IMR-90 (cell line): ENCODE measurements at regions not wholly inside any gene's neighbourhood (a gene's known extent, or its start where the extent isn't known, plus 50 kb on each side); places are given as distances from the start of the nearest gene placed in this dataset.

Source experiments
- ATAC-seq: fragments of 200-7000 bp; cut with Tn5 transposase; 2 replicates; pipeline ENCODE4 v1.9.1; 2020; ENCODE audit warnings: low read depth, mild to moderate bottlenecking, moderate library complexity
- BruUV-seq: library from RNA; stranded (reverse); fragments of 400-500 nt; replicated peaks from 2 replicates; lab custom pipeline; 2021; lab: Mats Ljungman, UMichigan
- CTCF ChIA-PET: fragments of 300-600 bp; formaldehyde crosslinking; extraction: SDS; loops from one replicate; lab custom pipeline; 2021; ENCODE audit warnings: antibody characterized with exemption; lab: Yijun Ruan, JAX
- POLR2A ChIA-PET: fragments of 300-600 bp; sonication (Branson Sonifier 250); formaldehyde crosslinking; loops from one replicate; lab custom pipeline; 2022; ENCODE audit warnings: antibody characterized with exemption; ENCODE audit not compliant: unreplicated experiment; lab: Charles Lee
- DNase-seq: peaks from one replicate; pipeline ENCODE4 v3.0.0; 2013
- H2AFZ ChIP-seq: replicated peaks from 2 replicates; pipeline ENCODE3; 2013; ENCODE audit warnings: low read length, mild to moderate bottlenecking; ENCODE audit not compliant: poor library complexity
- H2AK5ac ChIP-seq: 2 replicates; pipeline ENCODE4 v1.6.1; 2013; ENCODE audit warnings: low read depth, low read length, inconsistent platforms
- H2AK9ac ChIP-seq: replicated peaks from 2 replicates; pipeline ENCODE3; 2013; ENCODE audit warnings: mild to moderate bottlenecking, low read depth, low read length, moderate library complexity; ENCODE audit not compliant: poor library complexity
- H2BK120ac ChIP-seq: 2 replicates; pipeline ENCODE4 v1.6.1; 2013; ENCODE audit warnings: low read depth, low read length, inconsistent platforms
- H2BK15ac ChIP-seq: 3 replicates; pipeline ENCODE4 v1.6.1; 2013; ENCODE audit warnings: low read depth, low read length, inconsistent platforms
- H2BK20ac ChIP-seq: 2 replicates; pipeline ENCODE4 v1.6.1; 2013; ENCODE audit warnings: low read depth, mild to moderate bottlenecking, inconsistent platforms, low read length, moderate library complexity
- H2BK5ac ChIP-seq: 2 replicates; pipeline ENCODE4 v1.6.1; 2013; ENCODE audit warnings: mild to moderate bottlenecking, low read depth, low read length, inconsistent platforms; ENCODE audit not compliant: poor library complexity, severe bottlenecking
- H3K14ac ChIP-seq: replicated peaks from 2 replicates; pipeline ENCODE4 v1.6.1; 2013; ENCODE audit warnings: low read depth, low read length, inconsistent platforms
- H3K18ac ChIP-seq: 2 replicates; pipeline ENCODE4 v1.6.1; 2013; ENCODE audit warnings: low read depth, low read length, control low read depth
- H3K23ac ChIP-seq: 2 replicates; pipeline ENCODE4 v1.6.1; 2013; ENCODE audit warnings: low read depth, low read length, inconsistent platforms
- H3K27ac ChIP-seq: 2 replicates; pipeline ENCODE4 v1.5.1; 2013; ENCODE audit warnings: mild to moderate bottlenecking, control low read depth, low read length; ENCODE audit not compliant: insufficient read depth
- H3K27me3 ChIP-seq: 2 replicates; pipeline ENCODE4 v1.6.1; 2013; ENCODE audit warnings: low read length; ENCODE audit not compliant: control insufficient read depth, insufficient read depth
- H3K36me3 ChIP-seq: 2 replicates; pipeline ENCODE4 v1.6.1; 2013; ENCODE audit warnings: low read length, mixed read lengths; ENCODE audit not compliant: control insufficient read depth, insufficient read depth
- H3K4ac ChIP-seq: 2 replicates; pipeline ENCODE4 v1.6.1; 2013; ENCODE audit warnings: low read depth, low read length, inconsistent platforms
- H3K4me1 ChIP-seq: 2 replicates; pipeline ENCODE4 v1.6.1; 2013; ENCODE audit warnings: low read length, mixed read lengths; ENCODE audit not compliant: control insufficient read depth, insufficient read depth
- H3K4me2 ChIP-seq: 2 replicates; pipeline ENCODE4 v1.6.1; 2013; ENCODE audit warnings: low read depth, mild to moderate bottlenecking, control low read depth, low read length, moderate library complexity
- H3K4me3 ChIP-seq: 2 replicates; pipeline ENCODE4 v1.5.1; 2013; ENCODE audit warnings: low read depth, mild to moderate bottlenecking, control low read depth, low read length, moderate library complexity; ENCODE audit not compliant: insufficient read depth
- H3K56ac ChIP-seq: 2 replicates; pipeline ENCODE4 v1.6.1; 2013; ENCODE audit warnings: low read length, inconsistent platforms; ENCODE audit not compliant: insufficient read depth; ENCODE audit errors: extremely low read depth
- H3K79me1 ChIP-seq, 2 experiments: 2 replicates each; pipeline ENCODE4 v1.6.1; 2013; ENCODE audit warnings: low read length in 2 of 2, inconsistent platforms in 1 of 2, low read depth in 1 of 2
- H3K9ac ChIP-seq: 2 replicates; pipeline ENCODE4 v1.6.1; 2013; ENCODE audit warnings: low read depth, low read length, control low read depth
- H3K9me1 ChIP-seq: 2 replicates; pipeline ENCODE4 v1.6.1; 2013; ENCODE audit warnings: low read length, inconsistent platforms; ENCODE audit not compliant: insufficient read depth
- H3K9me3 ChIP-seq: 2 replicates; pipeline ENCODE4 v1.6.1; 2013; ENCODE audit warnings: low read length; ENCODE audit not compliant: control insufficient read depth, insufficient read depth
- H4K20me1 ChIP-seq: 2 replicates; pipeline ENCODE4 v1.6.1; 2013; ENCODE audit warnings: low read length, inconsistent platforms; ENCODE audit not compliant: insufficient read depth
- H4K5ac ChIP-seq: 2 replicates; pipeline ENCODE4 v1.6.1; 2013; ENCODE audit warnings: mild to moderate bottlenecking, low read depth, low read length, control low read depth
- H4K8ac ChIP-seq, 2 experiments: 2 replicates each; pipeline ENCODE4 v1.6.1; 2013; ENCODE audit warnings: low read depth in 2 of 2, low read length in 2 of 2, control low read depth in 1 of 2, inconsistent platforms in 1 of 2
- H4K91ac ChIP-seq: 2 replicates; pipeline ENCODE4 v1.6.1; 2013; ENCODE audit warnings: low read depth, low read length, inconsistent platforms; ENCODE audit not compliant: insufficient read depth
- CEBPB ChIP-seq: IDR thresholded peaks from 2 replicates; pipeline ENCODE4 v1.6.1; 2012; ENCODE audit warnings: low read depth, low read length, improper control_type of control experiment
- ELK1 ChIP-seq: fragments of 150-350 bp; IDR thresholded peaks from 2 replicates; pipeline ENCODE4 v1.6.1; 2016; ENCODE audit warnings: low read depth, mild to moderate bottlenecking, low read length, moderate library complexity, borderline replicate concordance
- FOS ChIP-seq: fragments of 150-350 bp; IDR thresholded peaks from 2 replicates; pipeline ENCODE4 v1.6.1; 2016; ENCODE audit warnings: low read depth, low read length
- MAFK ChIP-seq: IDR thresholded peaks from 2 replicates; pipeline ENCODE4 v1.6.1; 2012; ENCODE audit warnings: low read depth, low read length, improper control_type of control experiment
- MAZ ChIP-seq: IDR thresholded peaks from 2 replicates; pipeline ENCODE4 v1.6.1; 2012; ENCODE audit warnings: low read depth, mild to moderate bottlenecking, low read length, improper control_type of control experiment, moderate library complexity, borderline replicate concordance
- MXI1 ChIP-seq: IDR thresholded peaks from 2 replicates; pipeline ENCODE4 v1.6.1; 2012; ENCODE audit warnings: low read depth, mild to moderate bottlenecking, low read length, moderate library complexity, borderline replicate concordance
- NFE2L2 ChIP-seq: fragments of 150-350 bp; IDR thresholded peaks from 2 replicates; pipeline ENCODE4 v1.6.1; 2016; ENCODE audit warnings: low read depth, mild to moderate bottlenecking, low read length
- POLR2A ChIP-seq: IDR thresholded peaks from 2 replicates; pipeline ENCODE4 v1.6.1; 2012; ENCODE audit warnings: mild to moderate bottlenecking, low read depth, low read length
- RCOR1 ChIP-seq: IDR thresholded peaks from 2 replicates; pipeline ENCODE4 v1.6.1; 2012; ENCODE audit warnings: mild to moderate bottlenecking, low read length, improper control_type of control experiment; ENCODE audit not compliant: insufficient replicate concordance
- RFX5 ChIP-seq: IDR thresholded peaks from 2 replicates; pipeline ENCODE4 v1.8.0; 2012; ENCODE audit warnings: low read depth, mild to moderate bottlenecking, low read length, moderate library complexity
- USF2 ChIP-seq: fragments of 150-350 bp; IDR thresholded peaks from 2 replicates; pipeline ENCODE4 v1.6.1; 2017; ENCODE audit warnings: mild to moderate bottlenecking, antibody characterized with exemption, low read length, low read depth
- WGBS, 2 experiments: methylation state at CpG; one replicate each; pipeline versions ENCODE4 v1.1.5 to v1.1.7; 2013; ENCODE audit warnings: missing lambda C conversion rate in 2 of 2; ENCODE audit not compliant: insufficient read length in 1 of 2; ENCODE audit errors: extremely low coverage in 2 of 2; 5-methylcytosine and 5-hydroxymethylcytosine counted together
- dilution Hi-C: fragments of 300-500 bp; cut with HindIII; formaldehyde crosslinking; loops from one replicate; pipeline ENCODE4 v1.14.3; 2018; ENCODE audit warnings: low sequenced_read_pairs; ENCODE audit not compliant: unreplicated experiment
- in situ Hi-C: fragments of 300-500 bp; cut with MboI; formaldehyde crosslinking; loops from 3 replicates; pipeline ENCODE4 v1.14.3; 2019; ENCODE audit warnings: low sequenced_read_pairs, inconsistent platforms, mixed read lengths
- intact Hi-C: fragments of 100-400 bp; cut with micrococcal nuclease; formaldehyde crosslinking; loops from 2 replicates; pipeline ENCODE4 v1.10.0; 2022

- H2BK5ac ChIP-seq: no peak overlapping the region
- H3K4me2 ChIP-seq: peak overlapping the region; percentile 40; the same call in 1 of the 2 replicates
- no peaks in the 10 kb centered on the region for H3K9me3 ChIP-seq
- no peaks in the 10 kb centered on the region for H3K36me3 ChIP-seq
- in situ Hi-C loops (no loop called here), intact Hi-C loops (no loop called here), dilution Hi-C loops (no loop called here)
- H3K9me1 ChIP-seq: no peaks in the 10 kb centered on the region
- BruUV-seq: no TSS peak
- H3K4ac ChIP-seq: no peak overlapping the region
- 0% methylated on average over 10 of the region's 38 CpGs; no CpG with 5 or more reads in 1 of the 2 experiments for WGBS, 2 experiments
- H3K9ac ChIP-seq: no peak overlapping the region
- no peak overlapping the region for H4K8ac ChIP-seq
- no peak for DNase-seq
- no peaks in the 10 kb centered on the region for H4K20me1 ChIP-seq
- ChIA-PET CTCF (interaction anchor here (0.7 kb wide), 1 partner anchor 450 kb away, joined by 3 read pairs; no protein-coding TSS in a partner anchor), POLR2A (no interaction called here)
- H2AK9ac ChIP-seq: no peak overlapping the region
- no peak overlapping the region for H2BK20ac ChIP-seq
- H3K79me1 ChIP-seq: no peaks in the 10 kb centered on the region
- H3K4me3 ChIP-seq: no peak overlapping the region
- no peaks in the 10 kb centered on the region for H3K4me1 ChIP-seq
- H3K27ac ChIP-seq: no peak overlapping the region
- peaks cover 29% of the 10 kb centered on the region for H3K27me3 ChIP-seq
- no peak overlapping the region for H2AK5ac ChIP-seq
- no peak overlapping the region for H3K23ac ChIP-seq
- H3K56ac ChIP-seq: no peak overlapping the region
- no peak for ATAC-seq
- H4K91ac ChIP-seq: no peak overlapping the region
- H3K18ac ChIP-seq: no peak overlapping the region
- H2BK15ac ChIP-seq: no peak overlapping the region
- H4K5ac ChIP-seq: no peak overlapping the region
- no peak overlapping the region for H3K14ac ChIP-seq
- H2BK120ac ChIP-seq: no peak overlapping the region
- TF ChIP-seq MAFK: no peak
- no peak for TF ChIP-seq RFX5
- no peak for TF ChIP-seq USF2
- TF ChIP-seq RCOR1: no peak
- TF ChIP-seq ELK1: no peak
- TF ChIP-seq MXI1: no peak
- no peak for TF ChIP-seq POLR2A
- TF ChIP-seq FOS: no peak
- TF ChIP-seq MAZ: no peak
- TF ChIP-seq NFE2L2: no peak
- no peak for TF ChIP-seq CEBPB
- peak overlapping the region; percentile 69 for H2AFZ ChIP-seq
Observed at GRCh38 chr6:166253281-166253681, 54.9 kb downstream of the PRR18 start.
